HG03378 (cell line): ENCODE measurements at regions not wholly inside any gene's neighbourhood (a gene's known extent, or its start where the extent isn't known, plus 50 kb on each side); places are given as distances from the start of the nearest gene placed in this dataset.
"Not testable (repeated sequence)": the region's sequence is repeated elsewhere in the genome, so short reads cannot be mapped to it uniquely, and the experiment has no call there.

Source experiments
- ATAC-seq: cut with Tn5 transposase; IDR thresholded peaks from one replicate; pipeline ENCODE4 v1.9.1; 2021; ENCODE audit warnings: mild to moderate bottlenecking, moderate library complexity; ENCODE audit not compliant: unreplicated experiment

GRCh38 chr6:57708061-57708460 is 390.6 kb downstream of the PRIM2 start:
- not testable (repeated sequence) for ATAC-seq

GRCh38 chr6:57722546-57722945 is 405.1 kb downstream of the PRIM2 start:
- not testable (repeated sequence) for ATAC-seq

GRCh38 chr6:57723815-57724401 is 406.5 kb downstream of the PRIM2 start:
- not testable (repeated sequence) for ATAC-seq

- not testable (repeated sequence) for ATAC-seq
Measured at GRCh38 chr6:57729407-57729806, 412.0 kb downstream of the PRIM2 start.

- ATAC-seq: not testable (repeated sequence)
Measured at GRCh38 chr6:57730726-57731125, 413.3 kb downstream of the PRIM2 start.

- not testable (repeated sequence) for ATAC-seq
Measured at GRCh38 chr6:57747716-57748115, 430.3 kb downstream of the PRIM2 start.

GRCh38 chr6:57759850-57760249 is 442.4 kb downstream of the PRIM2 start:
- ATAC-seq: not testable (repeated sequence)

GRCh38 chr6:57792720-57793397 is 475.4 kb downstream of the PRIM2 start:
- ATAC-seq: not testable (repeated sequence)

GRCh38 chr6:57793398-57793762 is 475.9 kb downstream of the PRIM2 start:
- ATAC-seq: not testable (repeated sequence)

- ATAC-seq: not testable (repeated sequence)
Measured at GRCh38 chr6:57799703-57800479, 482.5 kb downstream of the PRIM2 start.

GRCh38 chr6:57808581-57808980 is 491.2 kb downstream of the PRIM2 start:
- not testable (repeated sequence) for ATAC-seq

GRCh38 chr6:57809454-57809853 is 492.0 kb downstream of the PRIM2 start:
- ATAC-seq: not testable (repeated sequence)

- ATAC-seq: not testable (repeated sequence)
Measured at GRCh38 chr6:57813271-57814075, 496.0 kb downstream of the PRIM2 start.

- not testable (repeated sequence) for ATAC-seq
Measured at GRCh38 chr6:57815826-57816225, 498.4 kb downstream of the PRIM2 start.

- ATAC-seq: not testable (repeated sequence)
Measured at GRCh38 chr6:57821325-57821724, 503.9 kb downstream of the PRIM2 start.

GRCh38 chr6:57822448-57822847 is 505.0 kb downstream of the PRIM2 start:
- not testable (repeated sequence) for ATAC-seq

GRCh38 chr6:57822896-57823358 is 505.5 kb downstream of the PRIM2 start:
- ATAC-seq: no peak

- ATAC-seq: not testable (repeated sequence)
Measured at GRCh38 chr6:57837622-57838209, 520.3 kb downstream of the PRIM2 start.

- not testable (repeated sequence) for ATAC-seq
Measured at GRCh38 chr6:57841551-57841950, 524.1 kb downstream of the PRIM2 start.

- not testable (repeated sequence) for ATAC-seq
Measured at GRCh38 chr6:57853745-57854407, 536.4 kb downstream of the PRIM2 start.
